NCI-H1105 treated with DMSO at 0.1 percent for 48 hours (cell line): ENCODE measurements at regions not wholly inside any gene's neighbourhood (a gene's known extent, or its start where the extent isn't known, plus 50 kb on each side); places are given as distances from the start of the nearest gene placed in this dataset.
"Not testable (repeated sequence)": the region's sequence is repeated elsewhere in the genome, so short reads cannot be mapped to it uniquely, and the experiment has no call there.

Experiments
- DNase-seq: peaks from one replicate; lab custom pipeline; 2025; lab: John Stamatoyannopoulos, UW

GRCh38 chr15:92705764-92706163 is 50.2 kb upstream of the FAM174B start:
- no peak for DNase-seq

GRCh38 chr15:92706201-92706600 is 50.6 kb upstream of the FAM174B start:
- DNase-seq, result no peak

GRCh38 chr15:92707880-92708551 is 52.4 kb upstream of the FAM174B start:
- DNase-seq, result no peak

- DNase-seq, result no peak
Observed at GRCh38 chr15:92708635-92709034, 53.1 kb upstream of the FAM174B start.

GRCh38 chr15:92709110-92709790 is 53.7 kb upstream of the FAM174B start:
- no peak for DNase-seq

- DNase-seq, result no peak
Observed at GRCh38 chr15:92711457-92711831, 55.9 kb upstream of the FAM174B start.

GRCh38 chr15:92714077-92714476 is 58.5 kb upstream of the FAM174B start:
- peak; percentile 34 for DNase-seq

- DNase-seq, result peak; percentile 66
Observed at GRCh38 chr15:92714477-92715401, 59.2 kb upstream of the FAM174B start.

- no peak for DNase-seq
Observed at GRCh38 chr15:92715758-92716157, 60.2 kb upstream of the FAM174B start.

GRCh38 chr15:92719021-92719420 is 63.4 kb upstream of the FAM174B start:
- DNase-seq, result no peak

GRCh38 chr15:92724144-92724543 is 68.6 kb upstream of the FAM174B start:
- no peak for DNase-seq

- no peak for DNase-seq
Observed at GRCh38 chr15:92725171-92725570, 69.6 kb upstream of the FAM174B start.

GRCh38 chr15:92728266-92728665 is 72.7 kb upstream of the FAM174B start:
- DNase-seq, result no peak

- no peak for DNase-seq
Observed at GRCh38 chr15:92733090-92733933, 77.7 kb upstream of the FAM174B start.

- peak; percentile 69 for DNase-seq
Observed at GRCh38 chr15:92733934-92734521, 78.5 kb upstream of the FAM174B start.

GRCh38 chr15:92739246-92739645 is 83.7 kb upstream of the FAM174B start:
- DNase-seq, result not testable (repeated sequence)

- no peak for DNase-seq
Observed at GRCh38 chr15:92745845-92746271, 90.3 kb upstream of the FAM174B start.

GRCh38 chr15:92747047-92747446 is 91.5 kb upstream of the FAM174B start:
- no peak for DNase-seq

GRCh38 chr15:92749216-92749615 is 93.6 kb upstream of the FAM174B start:
- DNase-seq, result no peak

GRCh38 chr15:92749946-92750345 is 94.4 kb upstream of the FAM174B start:
- no peak for DNase-seq

GRCh38 chr15:92751528-92751927 is 96.0 kb upstream of the FAM174B start:
- DNase-seq, result no peak
